DMS53 treated with DMSO at 0.1 percent for 48 hours (cell line): ENCODE measurements at regions not wholly inside any gene's neighbourhood (a gene's known extent, or its start where the extent isn't known, plus 50 kb on each side); places are given as distances from the start of the nearest gene placed in this dataset.
A peak's percentile ranks its signal among the peaks of the same experiment; 100 is the strongest.
"Not testable (repeated sequence)": the region's sequence is repeated elsewhere in the genome, so short reads cannot be mapped to it uniquely, and the experiment has no call there.

Source experiments
- DNase-seq: peaks from one replicate; lab custom pipeline; 2025; ENCODE audit not compliant: unreplicated experiment; lab: John Stamatoyannopoulos, UW

- DNase-seq: not testable (repeated sequence)
Measured at GRCh38 chr9:109663978-109664377, 116.0 kb upstream of the PALM2AKAP2 start.

- peak; percentile 27 for DNase-seq
Measured at GRCh38 chr9:109665736-109666135, 114.3 kb upstream of the PALM2AKAP2 start.

GRCh38 chr9:109681301-109681700 lies 98.7 kb upstream of the PALM2AKAP2 start:
- DNase-seq: no peak

- no peak for DNase-seq
Measured at GRCh38 chr9:109682227-109682626, 97.8 kb upstream of the PALM2AKAP2 start.

GRCh38 chr9:109683521-109683920 lies 96.5 kb upstream of the PALM2AKAP2 start:
- no peak for DNase-seq

DNA sequence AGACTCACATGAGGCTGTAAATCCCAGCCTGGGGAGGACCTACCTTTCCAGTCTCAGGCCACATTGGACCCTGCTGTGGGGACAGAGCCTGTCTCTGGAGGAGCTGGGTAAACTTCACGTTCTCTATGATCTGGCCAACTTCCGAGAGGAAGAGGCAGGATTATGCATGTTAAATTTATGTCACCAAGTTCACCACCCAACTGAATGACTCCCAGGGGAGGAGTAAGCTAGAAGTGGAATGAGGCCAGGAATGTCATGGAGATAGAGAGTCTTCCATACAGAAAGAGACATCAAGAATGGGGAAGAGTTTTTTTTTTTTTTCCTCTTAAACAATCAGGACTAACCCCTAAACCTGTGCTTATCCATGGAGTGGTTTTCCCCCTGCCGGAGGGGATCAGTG lies 90.3 kb upstream of the PALM2AKAP2 start:
- no peak for DNase-seq

DNA sequence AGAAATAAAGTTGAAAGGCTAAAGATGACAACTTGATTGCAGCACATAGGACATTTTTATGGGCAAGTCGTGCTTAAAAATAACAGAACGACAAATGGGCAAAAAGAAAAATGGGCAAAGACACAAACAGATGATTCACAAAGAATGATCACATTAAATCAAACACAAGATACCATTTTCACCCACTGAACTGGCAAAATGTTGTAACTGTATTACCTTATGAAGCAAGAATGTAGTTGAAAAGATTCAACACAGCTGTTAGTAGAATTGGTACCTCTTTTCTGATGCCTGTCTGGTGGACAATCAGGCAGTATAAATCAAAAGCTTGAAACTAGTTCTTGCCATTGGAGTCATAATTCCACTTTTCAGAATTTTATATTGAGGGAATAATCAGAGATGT lies 81.0 kb upstream of the PALM2AKAP2 start:
- no peak for DNase-seq

DNA sequence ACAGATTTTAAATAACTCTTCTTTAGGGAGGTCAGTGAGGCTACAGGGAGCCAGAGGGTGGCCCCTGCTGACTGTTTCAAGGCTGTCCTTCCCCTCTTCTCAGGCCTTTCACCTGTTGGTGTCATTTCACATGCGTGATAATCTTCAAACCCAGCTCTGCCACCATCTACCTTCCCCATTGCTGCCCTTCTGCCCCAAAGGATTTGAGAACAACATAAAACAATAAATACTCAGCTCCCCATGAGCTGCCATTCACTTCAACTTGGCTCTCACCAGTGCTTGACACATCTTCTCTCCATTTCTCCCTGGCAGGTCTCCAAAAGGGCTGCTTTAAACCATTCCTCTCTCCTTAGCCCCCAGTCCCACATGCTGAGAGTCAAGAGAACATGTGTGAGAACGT lies 75.5 kb upstream of the PALM2AKAP2 start:
- no peak for DNase-seq

- DNase-seq: no peak
Measured at GRCh38 chr9:109705515-109705914, 74.5 kb upstream of the PALM2AKAP2 start.

- no peak for DNase-seq
Measured at GRCh38 chr9:109707355-109707754, 72.6 kb upstream of the PALM2AKAP2 start.

- no peak for DNase-seq
Measured at GRCh38 chr9:109708451-109708945, 71.5 kb upstream of the PALM2AKAP2 start.

GRCh38 chr9:109709866-109710265 lies 70.1 kb upstream of the PALM2AKAP2 start:
- no peak for DNase-seq

DNA sequence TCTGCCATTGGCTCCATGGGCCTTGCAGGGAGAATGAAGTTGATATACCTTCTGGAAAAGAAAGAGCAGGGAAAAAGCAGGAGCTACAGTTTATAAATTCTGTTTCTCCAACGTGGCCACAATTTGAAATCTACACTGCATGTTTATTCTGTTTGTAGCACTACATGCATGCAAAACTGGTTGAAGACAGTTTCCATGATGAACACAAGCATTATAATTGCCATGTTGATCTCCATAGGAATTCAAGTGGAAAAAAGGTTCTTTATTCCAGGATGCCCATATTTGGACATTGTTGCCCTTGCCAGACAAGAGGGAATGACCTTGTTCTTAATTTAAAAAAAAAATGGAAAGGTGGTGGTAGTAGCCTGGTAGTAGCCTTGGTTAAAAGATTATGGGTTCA lies 69.2 kb upstream of the PALM2AKAP2 start:
- DNase-seq: no peak

DNA sequence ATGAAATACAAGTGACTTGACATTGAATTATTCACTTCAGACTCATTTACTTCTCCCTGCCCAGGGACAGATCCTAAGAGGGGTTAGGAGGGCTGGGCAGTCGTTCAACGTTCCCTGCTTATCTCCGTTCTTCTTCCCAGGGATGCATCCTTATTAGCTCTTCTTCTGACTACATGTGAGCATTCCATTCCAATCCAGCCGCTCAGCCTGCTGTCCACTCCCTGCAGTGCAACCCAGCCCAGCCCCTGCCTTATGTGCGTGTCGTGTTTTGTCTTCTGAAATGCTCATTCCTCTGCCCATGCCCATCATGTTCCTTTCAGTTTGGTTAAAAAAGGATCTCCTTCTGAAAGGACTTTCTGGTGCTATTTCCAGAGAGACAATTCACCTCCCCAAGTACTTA lies 64.7 kb upstream of the PALM2AKAP2 start:
- DNase-seq: no peak

- DNase-seq: no peak
Measured at GRCh38 chr9:109716631-109717030, 63.4 kb upstream of the PALM2AKAP2 start.

- DNase-seq: no peak
Measured at GRCh38 chr9:109717342-109717741, 62.7 kb upstream of the PALM2AKAP2 start.

- DNase-seq: no peak
Measured at GRCh38 chr9:109718861-109719260, 61.1 kb upstream of the PALM2AKAP2 start.

DNA sequence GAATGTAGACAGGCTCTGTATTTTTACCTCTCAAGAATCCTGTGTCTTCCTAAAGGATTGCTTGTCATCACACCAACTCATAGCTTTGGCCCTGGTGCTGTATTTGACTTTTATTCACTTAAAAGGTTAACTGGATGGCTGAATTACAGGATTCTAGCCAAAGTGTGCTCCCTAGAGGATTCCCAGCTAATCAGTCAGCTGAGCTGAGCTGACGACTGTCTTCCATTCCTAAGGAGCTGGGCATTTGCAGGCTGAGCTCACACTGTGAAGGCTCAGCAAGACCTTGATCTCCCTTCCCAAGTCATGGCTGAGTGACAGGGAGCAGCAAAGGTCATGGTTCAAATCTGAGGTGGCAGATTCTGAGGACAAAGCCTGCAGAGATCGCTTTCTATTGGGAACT lies 59.0 kb upstream of the PALM2AKAP2 start:
- no peak for DNase-seq

- no peak for DNase-seq
Measured at GRCh38 chr9:109722007-109722406, 58.0 kb upstream of the PALM2AKAP2 start.

DNA sequence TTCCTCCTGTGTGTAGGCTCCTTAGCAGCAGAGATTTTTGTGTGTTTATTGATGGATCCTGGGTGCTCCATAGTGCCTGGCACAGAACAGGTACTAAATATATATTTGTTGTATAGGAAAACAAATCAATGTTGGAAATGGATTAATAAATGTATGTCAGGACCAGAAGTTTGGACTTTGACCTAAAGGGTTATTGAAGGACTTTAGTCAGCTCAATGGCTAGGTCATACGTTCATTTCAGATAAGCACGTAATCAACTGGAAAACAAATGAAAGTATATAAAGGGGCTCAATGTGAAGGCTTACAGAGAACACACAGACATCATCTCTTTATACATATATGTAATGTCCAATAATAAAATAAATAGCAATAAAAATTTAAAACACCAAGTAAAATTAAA lies 56.2 kb upstream of the PALM2AKAP2 start:
- no peak for DNase-seq

DNA sequence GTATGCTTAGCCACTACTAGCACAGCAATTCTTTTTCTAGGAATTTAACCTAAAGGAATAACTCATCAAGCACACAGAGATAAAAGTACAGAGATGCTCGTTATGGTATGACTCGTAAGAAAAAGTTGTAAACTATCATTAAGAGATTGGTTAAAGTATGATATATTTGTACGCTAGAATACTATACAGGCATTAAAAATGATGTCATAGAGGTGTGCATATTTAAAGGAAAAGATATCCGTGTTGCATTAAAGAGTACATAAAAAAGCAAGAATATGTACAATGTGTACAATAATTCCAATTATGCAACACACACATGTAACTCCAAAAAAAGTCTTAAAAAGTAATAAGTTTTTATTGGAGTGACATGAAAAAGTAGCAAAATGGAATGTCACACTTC lies 54.5 kb upstream of the PALM2AKAP2 start:
- DNase-seq: no peak

DNA sequence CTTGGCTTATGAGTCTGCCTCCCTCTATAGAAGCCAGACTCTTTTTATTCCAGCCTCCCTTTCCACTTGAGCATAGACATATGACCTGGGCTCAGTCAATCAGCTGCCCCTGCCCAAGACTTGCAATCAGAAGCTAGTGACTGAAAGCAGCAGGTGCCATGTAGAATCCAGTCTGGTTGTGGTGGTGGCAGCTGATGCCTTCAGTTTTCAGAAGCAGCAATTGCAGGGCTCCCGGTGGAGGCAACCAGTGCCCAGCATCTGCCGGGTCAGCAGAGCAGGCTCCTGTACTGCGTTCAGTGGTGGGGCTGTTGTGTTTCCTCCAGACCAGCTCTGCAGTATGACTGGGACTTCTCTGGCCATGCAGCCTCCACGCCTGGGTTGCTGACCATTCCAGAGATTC lies 53.9 kb upstream of the PALM2AKAP2 start:
- DNase-seq: no peak

DNA sequence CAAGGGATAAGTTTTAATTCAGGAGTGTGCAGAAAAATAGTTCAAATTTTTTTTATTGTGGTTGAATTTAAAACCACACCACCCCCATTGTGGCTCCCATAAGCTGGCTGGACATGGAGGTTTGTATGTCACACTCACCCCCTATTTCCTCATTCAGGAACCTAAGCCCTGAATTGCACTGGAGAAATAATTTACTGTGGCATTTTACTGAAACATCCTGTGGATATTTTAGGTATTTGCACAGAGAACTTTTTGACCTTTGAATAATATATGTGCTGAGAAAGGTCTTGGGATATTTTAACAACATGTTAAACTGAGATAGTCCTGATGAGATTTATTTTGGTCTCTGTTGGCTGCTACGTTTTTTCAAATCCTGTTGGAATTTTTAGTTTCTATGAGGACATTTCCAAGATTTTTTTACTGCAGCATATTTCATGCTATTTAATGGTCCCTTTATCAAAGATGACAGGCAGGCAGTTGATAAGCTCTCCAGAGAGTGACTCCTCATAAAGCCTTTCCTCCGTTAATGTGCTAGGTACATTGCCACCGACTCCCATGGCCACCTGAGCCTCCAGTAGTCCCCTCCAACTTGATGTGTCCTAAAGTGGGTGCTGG lies 51.2 kb upstream of the PALM2AKAP2 start:
- DNase-seq: no peak
